HG03097 (cell line): ENCODE measurements at regions not wholly inside any gene's neighbourhood (a gene's known extent, or its start where the extent isn't known, plus 50 kb on each side); places are given as distances from the start of the nearest gene placed in this dataset.

Experiments used
- ATAC-seq: cut with Tn5 transposase; IDR thresholded peaks from one replicate; pipeline ENCODE4 v1.9.1; 2021; ENCODE audit not compliant: unreplicated experiment, low FRiP score

- ATAC-seq: no peak
These were observed 457.9 kb downstream of the ENC1 start for GRCh38 chr5:74182603-74183002.

- no peak for ATAC-seq
These were observed 460.8 kb downstream of the ENC1 start for GRCh38 chr5:74179701-74180100.

GRCh38 chr5:74179179-74179578 is 461.3 kb downstream of the ENC1 start:
- ATAC-seq: no peak

GRCh38 chr5:74177961-74178360 is 462.6 kb downstream of the ENC1 start:
- ATAC-seq: no peak

GRCh38 chr5:74174366-74174765 is 466.2 kb downstream of the ENC1 start:
- ATAC-seq: no peak

- ATAC-seq: no peak
These were observed 466.9 kb downstream of the ENC1 start for GRCh38 chr5:74173665-74174064.

GRCh38 chr5:74173241-74173640 is 467.3 kb downstream of the ENC1 start:
- ATAC-seq: no peak

GRCh38 chr5:74169701-74170100 is 470.8 kb downstream of the ENC1 start:
- no peak for ATAC-seq

- no peak for ATAC-seq
These were observed 472.6 kb downstream of the ENC1 start for GRCh38 chr5:74167930-74168315.

- no peak for ATAC-seq
These were observed 473.2 kb downstream of the ENC1 start for GRCh38 chr5:74167206-74167929.

GRCh38 chr5:74166064-74166463 is 474.5 kb downstream of the ENC1 start:
- ATAC-seq: no peak

GRCh38 chr5:74164725-74165235 is 475.7 kb downstream of the ENC1 start:
- no peak for ATAC-seq

- ATAC-seq: no peak
These were observed 478.0 kb downstream of the ENC1 start for GRCh38 chr5:74162524-74162923.

- no peak for ATAC-seq
These were observed 479.4 kb downstream of the ENC1 start for GRCh38 chr5:74161170-74161569.

GRCh38 chr5:74156728-74157383 is 483.7 kb downstream of the ENC1 start:
- ATAC-seq: no peak

- no peak for ATAC-seq
These were observed 485.0 kb downstream of the ENC1 start for GRCh38 chr5:74155501-74155900.

- ATAC-seq: no peak
These were observed 486.0 kb downstream of the ENC1 start for GRCh38 chr5:74154526-74154925.

GRCh38 chr5:74153255-74153790 is 487.2 kb downstream of the ENC1 start:
- ATAC-seq: no peak

- ATAC-seq: no peak
These were observed 487.8 kb downstream of the ENC1 start for GRCh38 chr5:74152625-74153254.

GRCh38 chr5:74152136-74152535 is 488.4 kb downstream of the ENC1 start:
- no peak for ATAC-seq

GRCh38 chr5:74149395-74149794 is 491.1 kb downstream of the ENC1 start:
- no peak for ATAC-seq
